Cardiac muscle cell (in vitro differentiated cells and primary cell): ENCODE measurements at regions not wholly inside any gene's neighbourhood (a gene's known extent, or its start where the extent isn't known, plus 50 kb on each side); places are given as distances from the start of the nearest gene placed in this dataset.

Source experiments
- DNase-seq, 2 donors: peaks; one replicate each; pipeline versions ENCODE4 v3.0.0 to v3.0.0-alpha.2; 2010 to 2017; ENCODE audit warnings: low read depth in 1 of 2, low spot score in 1 of 2
- H3K27ac ChIP-seq: fragments of 200-600 bp; sonication (generic); 2 replicates; pipeline ENCODE4 v1.5.1; 2016
- H3K27me3 ChIP-seq: fragments of 200-600 bp; sonication (generic); 2 replicates; pipeline ENCODE4 v1.6.0; 2016; ENCODE audit warnings: control low read depth
- H3K36me3 ChIP-seq: fragments of 200-600 bp; sonication (generic); 2 replicates; pipeline ENCODE4 v1.5.1; 2016; ENCODE audit warnings: control low read depth
- H3K4me1 ChIP-seq: fragments of 200-600 bp; sonication (generic); 2 replicates; pipeline ENCODE4 v1.8.1; 2017; ENCODE audit warnings: low read depth, mild to moderate bottlenecking, mixed run types
- H3K4me3 ChIP-seq: fragments of 200-600 bp; sonication (generic); 2 replicates; pipeline ENCODE4 v1.5.1; 2016; ENCODE audit warnings: mild to moderate bottlenecking
- H3K9me3 ChIP-seq: fragments of 200-600 bp; sonication (generic); 2 replicates; pipeline ENCODE4 v1.5.1; 2017; ENCODE audit warnings: low read depth, mild to moderate bottlenecking, control low read depth
- TF ChIP-seq, protein P1 (sequence below): IDR thresholded peaks from 2 replicates; pipeline ENCODE4 v1.5.1; 2012; ENCODE audit warnings: low read depth, mild to moderate bottlenecking, low read length

GRCh38 chr11:90407350-90407749, 184.5 kb upstream of the CHORDC1 start:
- Histone ChIP-seq H3K9me3 (no peaks in the 10 kb centered on the region), H3K27ac (no peak overlapping the region), H3K4me1 (no peaks in the 10 kb centered on the region), H3K4me3 (no peak overlapping the region), H3K36me3 (no peaks in the 10 kb centered on the region), H3K27me3 (no peaks in the 10 kb centered on the region)
- TF ChIP-seq, protein P1, sequence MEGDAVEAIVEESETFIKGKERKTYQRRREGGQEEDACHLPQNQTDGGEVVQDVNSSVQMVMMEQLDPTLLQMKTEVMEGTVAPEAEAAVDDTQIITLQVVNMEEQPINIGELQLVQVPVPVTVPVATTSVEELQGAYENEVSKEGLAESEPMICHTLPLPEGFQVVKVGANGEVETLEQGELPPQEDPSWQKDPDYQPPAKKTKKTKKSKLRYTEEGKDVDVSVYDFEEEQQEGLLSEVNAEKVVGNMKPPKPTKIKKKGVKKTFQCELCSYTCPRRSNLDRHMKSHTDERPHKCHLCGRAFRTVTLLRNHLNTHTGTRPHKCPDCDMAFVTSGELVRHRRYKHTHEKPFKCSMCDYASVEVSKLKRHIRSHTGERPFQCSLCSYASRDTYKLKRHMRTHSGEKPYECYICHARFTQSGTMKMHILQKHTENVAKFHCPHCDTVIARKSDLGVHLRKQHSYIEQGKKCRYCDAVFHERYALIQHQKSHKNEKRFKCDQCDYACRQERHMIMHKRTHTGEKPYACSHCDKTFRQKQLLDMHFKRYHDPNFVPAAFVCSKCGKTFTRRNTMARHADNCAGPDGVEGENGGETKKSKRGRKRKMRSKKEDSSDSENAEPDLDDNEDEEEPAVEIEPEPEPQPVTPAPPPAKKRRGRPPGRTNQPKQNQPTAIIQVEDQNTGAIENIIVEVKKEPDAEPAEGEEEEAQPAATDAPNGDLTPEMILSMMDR = no peak
- no peak for DNase-seq

DNA sequence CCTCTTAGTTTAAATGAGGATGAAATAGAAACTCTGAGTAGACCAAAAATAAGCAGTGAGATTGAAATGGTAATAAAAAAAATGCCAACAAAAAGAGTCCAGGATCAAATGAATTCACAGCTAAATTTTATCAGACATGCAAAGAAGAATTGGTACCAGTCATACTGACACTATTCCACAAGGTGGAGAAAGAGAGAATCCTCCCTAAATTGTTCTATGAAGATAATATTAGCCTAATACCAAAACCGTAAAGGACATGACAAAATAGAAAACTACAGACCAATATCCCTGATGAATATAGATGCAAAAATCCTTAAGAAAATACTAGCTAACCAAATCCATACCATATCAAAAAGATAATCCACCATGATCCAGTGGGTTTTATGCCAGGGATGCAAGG, 169.8 kb upstream of the CHORDC1 start:
- TF ChIP-seq, protein P1 = no peak

DNA sequence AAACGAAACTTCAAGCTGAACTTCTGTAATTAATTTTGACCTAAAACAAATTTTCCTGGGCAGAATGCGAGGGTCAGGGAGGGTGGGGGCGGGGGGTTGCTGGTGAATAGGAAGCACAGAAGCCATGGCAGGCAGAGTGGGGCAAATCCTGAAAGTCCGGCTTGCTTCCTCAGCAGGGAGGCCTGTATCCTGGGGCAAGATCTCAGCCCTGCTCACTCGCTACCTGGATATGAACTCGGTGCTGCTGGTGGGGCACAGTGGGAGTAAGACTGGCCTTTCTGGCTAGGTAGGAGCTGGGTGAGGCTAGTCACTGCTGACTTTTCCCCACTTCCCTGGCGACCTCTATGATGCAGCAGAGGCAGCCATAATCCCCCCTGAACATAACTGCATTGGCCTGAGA, 168.9 kb upstream of the CHORDC1 start:
- no peaks in the 10 kb centered on the region for H3K9me3 ChIP-seq
- TF ChIP-seq, protein P1 = no peak
- H3K27me3 ChIP-seq = no peaks in the 10 kb centered on the region
- peaks cover 4% of the 10 kb centered on the region for H3K4me1 ChIP-seq
- no peaks in the 10 kb centered on the region for H3K36me3 ChIP-seq
- no peak for DNase-seq
- H3K4me3 ChIP-seq = no peak overlapping the region
- H3K27ac ChIP-seq = no peak overlapping the region

More for the DNA sequence above, 169.8 kb upstream of the CHORDC1 start:
- no peak overlapping the region for H3K27ac ChIP-seq
- H3K4me3 ChIP-seq = no peak overlapping the region
- H3K27me3 ChIP-seq = no peaks in the 10 kb centered on the region
- peaks cover 4% of the 10 kb centered on the region for H3K4me1 ChIP-seq
- DNase-seq = no peak
- no peaks in the 10 kb centered on the region for H3K36me3 ChIP-seq
- no peaks in the 10 kb centered on the region for H3K9me3 ChIP-seq

DNA sequence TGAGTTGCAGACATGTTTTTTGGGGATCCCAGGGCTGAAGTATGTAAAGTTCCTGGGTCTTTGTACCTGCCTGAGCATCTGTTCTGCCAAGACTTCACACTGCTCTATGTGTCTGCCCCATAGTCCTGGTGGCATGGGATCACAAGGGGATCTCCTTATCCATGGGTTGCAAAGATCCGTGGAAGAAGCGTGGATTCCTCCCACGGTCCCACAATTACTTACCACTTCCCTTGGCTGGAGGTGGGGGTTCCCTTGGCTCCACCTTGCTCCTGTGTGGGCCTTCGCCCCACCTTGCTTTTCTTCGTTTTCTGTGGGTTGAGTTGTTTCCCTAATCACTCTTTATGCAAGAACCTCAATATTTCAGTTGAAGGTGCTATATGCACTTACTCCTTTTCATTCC, 157.4 kb upstream of the CHORDC1 start:
- Histone ChIP-seq H3K4me3 (no peak overlapping the region), H3K27me3 (no peaks in the 10 kb centered on the region), H3K36me3 (no peaks in the 10 kb centered on the region), H3K27ac (no peak overlapping the region), H3K9me3 (no peaks in the 10 kb centered on the region), H3K4me1 (no peaks in the 10 kb centered on the region)
- DNase-seq = no peak
- TF ChIP-seq, protein P1 = no peak

GRCh38 chr11:90373971-90374370, 151.1 kb upstream of the CHORDC1 start:
- H3K36me3 ChIP-seq = no peaks in the 10 kb centered on the region
- no peak overlapping the region for H3K27ac ChIP-seq
- no peaks in the 10 kb centered on the region for H3K27me3 ChIP-seq
- no peaks in the 10 kb centered on the region for H3K4me1 ChIP-seq
- TF ChIP-seq, protein P1 = no peak
- H3K4me3 ChIP-seq = no peak overlapping the region
- no peaks in the 10 kb centered on the region for H3K9me3 ChIP-seq
- DNase-seq = no peak

DNA sequence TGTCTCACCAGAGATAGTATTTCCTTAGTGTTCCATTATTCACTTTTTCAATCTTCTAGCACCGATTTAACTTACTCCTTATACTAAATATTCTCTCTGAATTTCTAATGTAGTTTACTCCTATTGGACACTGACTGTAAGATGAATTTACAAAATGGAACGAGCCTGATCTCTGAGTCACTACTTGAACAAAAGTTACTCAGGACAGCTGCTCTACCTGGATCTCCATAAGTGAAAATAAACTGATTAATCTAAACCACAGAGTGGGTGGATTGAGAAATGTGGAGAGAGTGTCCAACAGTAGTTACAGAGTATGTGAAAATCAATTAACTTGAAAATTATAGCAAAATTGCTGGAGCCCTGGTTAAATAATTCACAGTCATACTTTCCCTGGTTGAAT, 141.7 kb upstream of the CHORDC1 start:
- no peaks in the 10 kb centered on the region for H3K4me1 ChIP-seq
- no peak overlapping the region for H3K4me3 ChIP-seq
- H3K27me3 ChIP-seq = no peaks in the 10 kb centered on the region
- no peaks in the 10 kb centered on the region for H3K36me3 ChIP-seq
- DNase-seq = no peak
- H3K27ac ChIP-seq = no peak overlapping the region
- no peaks in the 10 kb centered on the region for H3K9me3 ChIP-seq
- TF ChIP-seq, protein P1 = no peak
